ENCODE measurements at regions not wholly inside any gene's neighbourhood (a gene's known extent, or its start where the extent isn't known, plus 50 kb on each side); places are given as distances from the start of the nearest gene placed in this dataset.
A peak's percentile ranks its signal among the peaks of the same experiment; 100 is the strongest.

- Histone ChIP-seq H3K9me3 (peaks cover 0 to 5% (median under 1%) of the 10 kb centered on the region in 12 donors), H3K4me3 (no peak overlapping the region), H3K27me3 (peaks cover 0 to 4% (median 0%) of the 10 kb centered on the region in 9 donors), H3K4me1 (no peaks in the 10 kb centered on the region), H3K36me3 (no peaks in the 10 kb centered on the region), H3K27ac (no peak overlapping the region)
- intact Hi-C loops (cut with DNase I): no loop called here
- ATAC-seq (no peak), DNase-seq (no peak)
- 93 to 96% (median 95%) methylated on average over 3 of the region's 3 CpGs for WGBS, 4 donors
- TF ChIP-seq CTCF (IDR thresholded peaks at IDR 0.05): no peak
- TF ChIP-seq POLR2A (IDR thresholded peaks at IDR 0.05): no peak
Measured at GRCh38 chr16:73921295-73921694, 375.3 kb upstream of the PSMD7 start.

DNA sequence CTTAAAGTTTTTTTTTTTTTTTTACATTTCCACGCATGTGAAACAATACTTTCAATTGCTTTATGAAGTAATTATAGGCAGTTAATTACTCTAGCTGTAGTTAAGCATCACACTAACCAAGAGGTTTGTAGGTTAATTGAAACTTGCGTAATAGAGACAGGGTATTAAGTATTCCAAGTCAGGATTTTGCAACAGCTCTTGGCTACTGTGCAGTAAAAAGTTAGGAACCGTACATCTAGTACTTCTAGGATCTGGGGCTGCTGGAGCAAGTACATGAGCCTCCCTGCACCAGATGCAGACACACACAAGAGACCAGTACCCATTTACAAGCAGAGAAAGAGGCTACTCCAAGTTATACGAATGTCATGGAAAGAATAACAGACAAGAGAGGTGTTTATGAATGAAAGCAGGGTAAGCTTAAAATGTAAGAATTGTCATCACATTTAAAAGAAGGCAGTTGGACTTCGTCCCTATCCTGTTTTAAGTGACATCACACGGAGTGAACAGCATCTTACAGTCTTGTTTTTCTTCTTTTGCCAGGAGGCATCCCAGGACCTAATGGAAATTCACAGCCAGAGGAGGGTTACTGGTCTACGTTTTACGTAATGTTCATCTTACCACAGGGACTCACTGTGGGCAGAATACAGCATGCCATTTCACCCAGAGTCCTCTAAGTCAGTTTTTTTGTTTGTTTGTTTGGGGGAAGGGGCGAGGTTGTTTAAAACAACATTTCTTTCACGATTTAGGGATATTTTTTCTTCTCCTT, 379.6 kb upstream of the PSMD7 start:
- peaks cover 0 to under 1% (median 0%) of the 10 kb centered on the region in 12 donors for H3K4me1 ChIP-seq
- H3K27ac ChIP-seq: peak overlapping the region in 1 of 12 donors; percentile 1
- no peaks in the 10 kb centered on the region for H3K36me3 ChIP-seq
- intact Hi-C loops (cut with DNase I): no loop called here
- peaks cover 0 to 4% (median 0%) of the 10 kb centered on the region in 9 donors for H3K27me3 ChIP-seq
- H3K9me3 ChIP-seq: no peaks in the 10 kb centered on the region
- 50 to 62% (median 56%) methylated on average over 10 of the region's 10 CpGs for WGBS, 4 donors
- DNase-seq: peak in 1 of 5 donors; percentile 23
- ATAC-seq: peak; percentile 75 to 96 (median 90)
- H3K4me3 ChIP-seq: no peak overlapping the region
- TF ChIP-seq CTCF (IDR thresholded peaks at IDR 0.05) (no peak), POLR2A (IDR thresholded peaks at IDR 0.05) (no peak)

DNA sequence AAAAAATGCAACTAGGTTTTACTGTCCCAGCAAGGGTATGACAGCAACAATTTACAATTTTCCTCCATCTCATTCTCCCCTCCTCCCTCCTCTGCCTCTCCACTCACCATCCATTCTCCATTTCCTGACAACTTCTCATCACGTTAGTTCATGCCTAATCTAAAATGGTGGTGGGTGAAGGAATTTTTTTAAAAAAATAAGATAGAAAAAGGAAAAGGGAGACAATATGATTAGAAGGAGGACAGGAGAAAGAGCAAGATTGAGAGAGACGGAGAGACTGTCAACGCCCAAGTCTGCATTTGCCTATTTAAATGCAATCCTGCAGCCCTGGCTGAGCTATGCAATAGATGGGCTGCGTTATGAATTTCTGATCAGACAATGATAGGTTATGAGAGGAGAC, 380.7 kb upstream of the PSMD7 start:
- intact Hi-C loops (cut with DNase I): no loop called here
- no peak for DNase-seq
- Histone ChIP-seq H3K27ac (no peak overlapping the region), H3K36me3 (no peaks in the 10 kb centered on the region), H3K9me3 (no peaks in the 10 kb centered on the region), H3K27me3 (peaks cover 0 to 4% (median 0%) of the 10 kb centered on the region in 9 donors), H3K4me3 (no peak overlapping the region), H3K4me1 (peaks cover 0 to 3% (median 0%) of the 10 kb centered on the region in 12 donors)
- WGBS, 4 donors: 59 to 69% (median 63%) methylated on average over 4 of the region's 4 CpGs
- TF ChIP-seq POLR2A (IDR thresholded peaks at IDR 0.05): no peak
- no peak for TF ChIP-seq CTCF (IDR thresholded peaks at IDR 0.05)
- no peak for ATAC-seq

GRCh38 chr16:73915140-73915539, 381.5 kb upstream of the PSMD7 start:
- 48 to 55% (median 49%) methylated on average over 5 of the region's 5 CpGs for WGBS, 4 donors
- intact Hi-C loops (cut with DNase I): no loop called here
- DNase-seq: no peak
- Histone ChIP-seq H3K27me3 (no peaks in the 10 kb centered on the region), H3K4me3 (no peak overlapping the region), H3K27ac (no peak overlapping the region), H3K4me1 (peaks cover 0 to 3% (median 0%) of the 10 kb centered on the region in 12 donors), H3K9me3 (no peaks in the 10 kb centered on the region), H3K36me3 (no peaks in the 10 kb centered on the region)
- ATAC-seq: no peak
- no peak for TF ChIP-seq POLR2A (IDR thresholded peaks at IDR 0.05)
- TF ChIP-seq CTCF (IDR thresholded peaks at IDR 0.05): no peak
